Fibroblast of lung (primary cell): ENCODE measurements at regions not wholly inside any gene's neighbourhood (a gene's known extent, or its start where the extent isn't known, plus 50 kb on each side); places are given as distances from the start of the nearest gene placed in this dataset.

Source experiments
- EZH2 ChIP-seq: IDR thresholded peaks from 2 replicates; pipeline ENCODE4 v1.5.1; 2012; ENCODE audit warnings: low read length, control low read depth, mild to moderate bottlenecking; ENCODE audit errors: missing control alignments
- TF ChIP-seq, protein P1 (sequence below), 2 donors: IDR thresholded peaks in 1 of 2; conservative IDR thresholded peaks in 1 of 2; 1 replicate in 1 of 2; 2 replicates in 1 of 2; pipeline ENCODE4 v1.5.1; 2011 to 2012; ENCODE audit warnings: low read length in 2 of 2, control low read depth in 1 of 2, inconsistent platforms in 1 of 2, low read depth in 1 of 2, mild to moderate bottlenecking in 1 of 2

DNA sequence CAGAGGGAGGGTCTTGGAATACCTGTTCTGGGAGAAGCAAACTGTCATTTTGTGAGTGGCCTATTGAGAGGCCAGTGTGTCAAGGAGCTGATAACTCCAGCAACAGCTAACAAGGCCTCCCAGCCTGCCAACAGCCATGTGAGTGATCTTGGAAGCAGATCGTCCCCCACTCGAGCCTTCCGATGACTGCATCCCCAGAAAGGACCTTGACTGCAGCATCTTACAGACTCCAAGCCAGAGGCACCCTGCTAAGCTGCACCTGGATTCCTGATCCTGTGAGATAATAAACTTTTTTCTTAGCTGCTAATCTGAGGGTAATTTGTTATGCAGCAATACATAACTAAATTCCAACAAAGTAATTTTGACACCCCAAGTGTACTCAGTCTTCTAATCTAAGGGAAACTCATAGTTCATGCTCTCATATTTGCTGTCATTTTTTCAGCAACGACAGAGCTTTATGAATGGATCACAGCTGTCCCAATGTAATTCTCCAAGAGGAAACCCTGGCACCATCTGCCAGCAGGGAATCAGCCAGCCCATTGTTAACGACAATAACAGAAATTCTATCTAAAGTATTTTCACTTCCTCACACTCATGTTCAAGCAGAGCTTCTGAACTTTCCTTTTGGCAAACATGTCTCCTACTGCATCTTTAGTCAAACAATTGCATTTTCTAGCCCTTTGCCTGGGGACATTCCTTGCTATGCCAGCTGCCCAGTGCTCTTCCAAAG, 470.2 kb upstream of the BTBD3 start:
- TF ChIP-seq, protein P1, sequence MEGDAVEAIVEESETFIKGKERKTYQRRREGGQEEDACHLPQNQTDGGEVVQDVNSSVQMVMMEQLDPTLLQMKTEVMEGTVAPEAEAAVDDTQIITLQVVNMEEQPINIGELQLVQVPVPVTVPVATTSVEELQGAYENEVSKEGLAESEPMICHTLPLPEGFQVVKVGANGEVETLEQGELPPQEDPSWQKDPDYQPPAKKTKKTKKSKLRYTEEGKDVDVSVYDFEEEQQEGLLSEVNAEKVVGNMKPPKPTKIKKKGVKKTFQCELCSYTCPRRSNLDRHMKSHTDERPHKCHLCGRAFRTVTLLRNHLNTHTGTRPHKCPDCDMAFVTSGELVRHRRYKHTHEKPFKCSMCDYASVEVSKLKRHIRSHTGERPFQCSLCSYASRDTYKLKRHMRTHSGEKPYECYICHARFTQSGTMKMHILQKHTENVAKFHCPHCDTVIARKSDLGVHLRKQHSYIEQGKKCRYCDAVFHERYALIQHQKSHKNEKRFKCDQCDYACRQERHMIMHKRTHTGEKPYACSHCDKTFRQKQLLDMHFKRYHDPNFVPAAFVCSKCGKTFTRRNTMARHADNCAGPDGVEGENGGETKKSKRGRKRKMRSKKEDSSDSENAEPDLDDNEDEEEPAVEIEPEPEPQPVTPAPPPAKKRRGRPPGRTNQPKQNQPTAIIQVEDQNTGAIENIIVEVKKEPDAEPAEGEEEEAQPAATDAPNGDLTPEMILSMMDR (conservative IDR thresholded peaks at IDR 0.05 in 1 of 2, IDR thresholded peaks at IDR 0.05 in 1 of 2; ENCODE audit: low read depth in 1 of 2, low read length in 2 of 2) = no peak
- no peak for TF ChIP-seq EZH2
